Hematopoietic multipotent progenitor cell treated with erythropoietin and hydrocortisone succinate and interleukin-3 and kit ligand, for 17 days (in vitro differentiated cells): ENCODE measurements at regions not wholly inside any gene's neighbourhood (a gene's known extent, or its start where the extent isn't known, plus 50 kb on each side); places are given as distances from the start of the nearest gene placed in this dataset.

Source experiments
- DNase-seq: peaks from one replicate; pipeline ENCODE4 v3.0.0-alpha.2; 2015; ENCODE audit warnings: low spot score

DNA sequence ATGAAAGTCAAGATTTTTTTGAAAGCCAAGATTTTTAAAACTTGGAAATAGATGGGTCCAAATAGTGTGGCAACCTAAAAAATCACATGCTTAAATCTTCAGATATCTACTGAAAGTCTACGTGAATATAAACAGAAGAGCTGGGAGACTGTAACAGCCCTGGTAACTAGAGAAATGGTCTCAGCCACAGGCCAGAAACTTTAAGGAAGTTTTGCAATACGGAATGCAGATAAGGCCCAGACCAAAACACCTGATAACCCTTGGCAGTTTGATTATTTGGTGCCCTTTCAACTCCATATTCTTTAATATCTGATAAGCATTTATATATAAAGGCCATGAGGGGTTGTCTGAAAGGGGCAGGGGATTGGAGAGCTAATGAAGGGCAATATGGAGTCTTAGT, 537.3 kb upstream of the TGFBR2 start:
- DNase-seq: no peak

DNA sequence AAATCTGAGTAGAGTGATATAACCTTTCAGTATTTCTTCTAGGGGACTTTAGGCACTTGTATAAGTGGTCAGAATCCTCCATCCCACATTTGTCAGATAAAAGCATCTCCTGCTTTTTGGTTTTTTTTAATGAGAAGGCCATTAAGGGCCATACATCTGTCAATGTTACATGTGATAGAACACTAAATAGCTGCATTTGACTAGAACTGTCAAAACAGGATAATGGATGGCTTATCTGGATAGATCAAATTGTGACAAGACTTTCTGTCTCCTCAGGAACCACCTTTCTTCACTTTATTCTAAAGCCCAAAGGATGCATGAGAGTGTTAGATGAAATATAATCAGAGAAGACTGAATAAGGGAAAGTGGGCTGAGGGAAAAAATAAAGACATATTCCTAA, 533.4 kb upstream of the TGFBR2 start:
- no peak for DNase-seq

DNA sequence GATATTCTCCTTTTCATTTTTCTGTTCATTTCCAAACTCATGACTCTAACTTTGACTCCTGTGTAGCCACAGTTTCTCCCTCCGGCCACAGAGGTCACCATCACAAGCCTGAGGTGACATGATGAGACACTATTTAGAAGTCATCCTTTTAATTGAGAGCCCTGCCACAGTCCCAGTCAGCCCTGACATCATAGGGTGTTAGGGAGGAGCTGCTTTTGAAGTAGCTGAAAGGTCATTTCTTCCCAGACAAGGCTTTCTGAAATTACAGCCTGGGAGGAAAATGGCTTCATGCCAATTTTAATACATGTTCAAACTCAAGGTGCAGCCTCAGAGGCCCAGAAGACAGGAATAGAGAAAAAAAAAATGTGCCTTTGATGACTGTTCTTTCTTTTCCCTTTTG, 532.8 kb upstream of the TGFBR2 start:
- no peak for DNase-seq

DNA sequence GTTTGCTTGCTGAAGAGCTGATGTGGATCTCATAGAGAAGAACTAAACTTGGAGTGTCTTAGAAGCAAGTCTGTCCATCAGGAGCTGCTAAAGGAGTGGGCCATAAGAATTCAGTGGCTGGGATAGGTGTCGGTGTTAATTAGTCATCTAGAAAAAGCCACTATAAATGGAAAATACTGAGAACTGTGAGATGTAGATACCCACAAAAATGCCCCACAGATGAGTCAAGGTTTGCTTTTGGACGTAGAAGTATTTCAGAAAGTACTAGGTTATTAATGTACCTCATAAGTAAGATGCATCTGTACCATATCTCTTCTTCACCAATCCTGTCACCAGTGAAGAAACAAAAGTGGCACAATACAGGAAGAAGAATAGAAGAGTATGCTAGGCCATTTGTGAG, 530.9 kb upstream of the TGFBR2 start:
- no peak for DNase-seq

DNA sequence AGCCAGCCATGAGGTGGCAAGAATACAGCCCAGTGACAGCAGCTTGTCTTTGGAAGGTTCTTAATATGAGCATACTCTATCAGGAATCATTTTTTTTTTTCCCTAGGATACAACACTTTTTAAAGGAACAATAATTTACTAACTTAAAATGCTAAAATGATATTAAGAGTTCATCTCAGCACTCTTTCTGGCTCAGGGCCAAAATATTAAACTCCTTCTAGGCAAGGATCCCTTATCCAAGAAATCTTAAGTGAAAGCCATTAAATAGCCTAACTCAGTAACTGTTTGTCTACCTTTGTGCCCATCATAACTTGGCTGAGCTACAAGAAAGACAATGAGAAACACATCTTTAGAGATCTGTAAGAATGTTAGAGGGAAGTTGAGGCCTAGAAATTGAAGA, 529.5 kb upstream of the TGFBR2 start:
- no peak for DNase-seq

DNA sequence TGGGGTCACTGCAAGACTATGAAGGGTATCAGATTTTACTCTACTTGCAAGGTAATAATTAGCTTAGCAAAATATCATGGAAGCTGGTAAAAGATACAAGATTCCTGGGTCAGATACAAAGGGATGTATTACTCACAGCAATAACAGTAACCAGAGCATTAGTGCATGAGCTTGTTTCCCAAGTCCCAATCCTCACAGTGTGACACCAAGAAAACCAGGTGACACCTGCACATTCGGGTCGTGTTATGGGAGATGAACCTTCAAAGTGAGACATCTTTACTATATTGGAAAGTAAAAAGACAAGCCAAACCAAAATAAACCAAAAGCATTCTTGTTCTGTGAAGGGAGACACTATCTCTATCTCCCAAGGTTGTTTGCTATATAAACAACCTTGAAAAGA, 528.7 kb upstream of the TGFBR2 start:
- DNase-seq: no peak

DNA sequence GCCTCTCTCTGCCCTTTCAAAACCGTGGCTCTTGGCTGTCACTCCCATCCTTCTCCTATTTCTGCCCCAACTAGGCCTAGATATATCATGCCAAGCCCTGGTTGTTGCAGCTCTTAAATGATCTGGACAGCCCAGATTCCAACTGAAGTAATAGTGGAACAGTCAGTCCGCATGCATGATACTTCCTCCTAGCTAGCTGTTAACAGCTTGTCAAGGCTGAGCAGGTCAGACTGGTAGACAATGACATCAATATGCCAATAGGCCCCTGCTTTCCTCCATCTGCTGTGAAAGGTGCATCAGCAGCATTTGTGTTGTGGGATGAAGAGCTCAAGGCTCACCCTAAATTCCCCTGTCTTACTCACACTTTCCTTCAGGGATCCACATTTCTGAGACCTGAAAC, 527.7 kb upstream of the TGFBR2 start:
- DNase-seq: no peak

DNA sequence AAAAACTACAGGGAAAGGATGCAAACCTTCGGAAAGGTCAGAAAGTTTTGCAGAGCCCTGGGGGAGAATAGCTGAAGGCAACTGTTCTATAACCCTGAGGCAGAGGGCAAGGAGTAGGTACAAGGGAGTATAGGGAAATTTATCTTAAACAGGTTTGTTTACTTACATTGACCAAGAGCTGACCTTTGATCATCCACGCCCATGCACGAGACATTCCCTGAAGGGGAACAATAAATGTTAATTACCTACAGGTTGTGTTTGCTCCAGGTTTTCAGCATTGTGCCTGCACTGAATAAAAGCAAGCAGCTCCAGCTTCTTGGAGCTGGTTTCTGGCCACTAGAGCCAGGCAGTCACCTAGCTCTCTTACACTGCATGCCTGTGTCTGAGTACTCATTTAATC, 524.5 kb upstream of the TGFBR2 start:
- DNase-seq: no peak

DNA sequence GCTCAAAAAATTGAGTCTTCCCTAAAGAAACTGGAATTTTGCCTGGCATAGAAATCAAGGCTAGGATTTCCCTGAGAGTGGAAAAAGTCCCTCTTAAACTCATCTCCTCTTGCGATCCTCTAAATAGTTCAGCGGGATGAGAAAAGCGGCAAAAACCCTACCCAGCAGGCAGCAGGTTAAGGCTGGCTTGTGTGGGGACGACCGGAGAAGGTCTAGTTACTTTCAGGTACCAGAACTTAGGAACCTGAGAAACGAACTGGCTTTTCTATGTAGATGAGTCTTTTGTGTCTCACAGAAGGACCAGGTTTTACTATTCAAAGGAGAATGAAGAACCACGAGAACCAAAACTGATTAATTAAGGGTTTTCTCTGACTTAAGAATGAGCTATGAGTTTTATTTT, 523.7 kb upstream of the TGFBR2 start:
- DNase-seq: no peak

DNA sequence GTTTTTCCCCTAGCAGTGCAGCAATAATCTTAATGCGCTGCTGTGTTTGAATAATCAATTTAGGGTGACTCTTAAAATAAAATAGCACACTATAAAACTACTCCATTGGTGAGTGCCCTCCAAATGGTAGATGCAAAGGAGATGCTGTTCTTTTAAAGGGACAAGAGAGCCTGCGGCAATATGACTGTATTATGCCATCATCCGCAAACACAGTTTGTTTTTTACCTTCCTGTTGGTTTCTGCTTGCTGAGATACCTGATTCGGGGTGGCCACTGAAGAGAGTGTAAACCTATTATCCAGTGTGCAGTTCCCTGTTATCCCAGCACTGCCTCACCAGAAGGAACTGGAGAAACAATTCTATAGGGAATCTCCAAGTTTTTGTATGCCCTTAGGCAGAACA, 523.1 kb upstream of the TGFBR2 start:
- DNase-seq: no peak

DNA sequence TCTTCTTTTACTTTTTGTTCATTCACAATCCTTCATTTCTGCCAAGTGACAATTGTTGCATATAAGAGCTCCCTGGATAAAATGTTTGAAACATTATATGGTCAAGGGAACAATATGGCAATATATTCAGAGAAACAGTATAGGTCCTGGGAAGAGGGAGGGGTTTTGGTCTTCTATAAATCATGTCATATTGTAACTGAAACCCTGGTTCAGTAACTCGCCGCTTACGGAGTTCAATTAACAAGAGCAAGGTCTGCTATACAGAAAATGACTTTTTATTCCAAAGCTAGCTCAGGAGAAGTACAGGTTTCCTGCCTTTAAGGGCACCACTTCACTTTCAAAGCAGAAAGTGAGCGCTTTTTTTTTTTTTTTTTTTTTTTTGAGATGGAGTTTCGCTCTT, 522.1 kb upstream of the TGFBR2 start:
- no peak for DNase-seq

DNA sequence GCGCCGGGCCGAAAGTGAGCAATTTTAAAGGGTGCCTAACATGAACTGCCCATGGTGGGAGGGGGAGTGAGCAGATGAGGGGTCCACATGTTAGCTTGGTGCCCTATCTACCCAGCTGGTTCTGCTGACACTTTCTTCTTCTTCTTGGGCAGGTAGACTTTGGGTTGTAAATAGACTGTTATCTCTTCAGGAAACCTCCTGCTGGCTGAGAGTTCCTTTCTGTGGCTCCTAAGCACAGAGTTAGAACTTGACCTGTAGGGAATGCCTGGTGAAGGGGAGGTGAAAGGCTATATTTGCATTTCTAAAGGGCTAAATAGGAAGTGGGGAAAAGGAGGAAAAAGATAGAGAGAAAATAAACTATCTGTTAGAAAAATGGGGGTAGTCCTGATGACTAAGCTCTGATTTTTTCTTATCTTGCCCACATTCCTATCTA, 521.4 kb upstream of the TGFBR2 start:
- no peak for DNase-seq

DNA sequence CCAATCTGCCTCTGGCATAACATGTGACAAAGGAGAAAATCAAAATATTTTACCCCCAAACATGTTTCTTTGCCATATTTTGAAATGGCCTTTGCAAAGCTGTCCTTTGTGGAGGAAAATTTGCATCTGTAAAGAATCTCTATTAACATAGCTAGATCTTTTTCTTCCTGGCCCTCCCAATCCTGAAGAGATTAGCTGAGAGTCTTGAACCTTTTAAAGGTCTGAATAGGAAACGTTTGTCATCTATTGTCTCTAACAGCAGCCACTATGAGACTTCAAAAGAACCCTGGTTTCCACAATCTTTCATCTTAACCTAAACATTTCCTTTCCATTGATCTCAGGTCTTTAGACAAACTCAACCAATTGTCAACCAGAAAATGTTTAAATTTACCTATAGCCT, 520.9 kb upstream of the TGFBR2 start:
- no peak for DNase-seq

DNA sequence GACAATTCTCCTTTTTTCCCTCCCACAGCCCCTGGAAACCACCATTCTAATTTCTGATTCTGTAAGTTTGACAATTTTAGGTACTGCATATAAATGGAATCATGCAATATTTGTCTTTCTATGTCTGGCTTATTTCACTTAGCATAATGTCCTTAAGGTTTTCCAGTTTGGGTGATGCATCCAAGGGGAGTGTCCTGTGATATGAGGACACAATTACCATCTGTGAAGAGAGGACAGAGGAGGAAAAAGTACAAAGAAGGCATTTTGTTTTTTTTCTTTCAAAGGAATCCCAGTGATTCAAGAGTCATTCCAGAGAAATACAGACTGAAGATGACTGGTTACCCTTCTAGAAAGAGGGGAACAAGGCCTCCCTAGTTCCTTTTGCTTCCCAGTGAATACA, 514.7 kb upstream of the TGFBR2 start:
- DNase-seq: no peak

DNA sequence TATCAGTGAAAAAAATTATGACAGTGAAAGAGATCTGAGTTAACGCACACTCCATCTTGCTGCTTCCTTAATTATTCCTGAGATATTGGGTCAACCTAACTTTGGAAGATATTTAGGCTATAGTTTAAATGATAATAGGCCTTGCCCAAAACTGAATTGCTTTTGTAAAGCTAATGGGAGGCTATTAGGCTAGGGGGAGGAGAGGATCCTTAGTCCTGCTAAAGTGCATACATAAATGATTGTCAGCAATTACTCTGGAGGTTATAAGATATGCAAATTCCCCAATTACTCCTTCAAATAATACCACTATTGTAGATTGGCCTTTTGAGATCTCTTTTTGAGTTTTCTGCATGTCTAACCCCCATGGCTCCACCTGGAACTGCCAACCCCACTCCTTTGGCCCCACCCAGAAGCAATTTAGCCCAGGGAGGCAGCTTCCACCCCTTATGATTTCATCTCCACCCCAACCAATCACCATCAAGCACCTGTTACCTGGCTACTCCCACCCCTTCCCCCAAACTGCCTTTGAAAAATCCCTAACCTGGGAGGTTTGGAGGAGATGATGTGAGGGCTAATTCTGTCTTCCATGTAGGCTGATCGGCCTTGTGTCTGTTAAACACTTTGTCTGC, 509.3 kb upstream of the TGFBR2 start:
- no peak for DNase-seq

DNA sequence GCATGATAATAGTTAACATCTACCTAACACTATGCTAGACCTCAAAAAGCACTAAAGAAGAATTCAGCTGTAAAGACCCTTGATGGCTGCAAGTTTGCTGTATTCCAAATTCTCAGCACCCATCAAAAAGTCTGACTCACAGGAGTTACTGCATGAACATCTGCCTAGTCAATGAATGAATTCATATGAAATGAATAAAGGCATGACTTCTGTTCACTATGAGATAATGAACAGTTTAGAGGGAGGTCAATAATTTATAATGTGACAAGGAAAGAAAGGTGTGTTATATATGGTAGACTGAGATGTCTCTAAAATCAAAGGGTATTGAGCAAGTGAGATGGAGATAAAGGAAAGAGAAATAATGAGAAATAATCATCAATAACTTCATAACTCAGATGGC, 508.2 kb upstream of the TGFBR2 start:
- DNase-seq: no peak

DNA sequence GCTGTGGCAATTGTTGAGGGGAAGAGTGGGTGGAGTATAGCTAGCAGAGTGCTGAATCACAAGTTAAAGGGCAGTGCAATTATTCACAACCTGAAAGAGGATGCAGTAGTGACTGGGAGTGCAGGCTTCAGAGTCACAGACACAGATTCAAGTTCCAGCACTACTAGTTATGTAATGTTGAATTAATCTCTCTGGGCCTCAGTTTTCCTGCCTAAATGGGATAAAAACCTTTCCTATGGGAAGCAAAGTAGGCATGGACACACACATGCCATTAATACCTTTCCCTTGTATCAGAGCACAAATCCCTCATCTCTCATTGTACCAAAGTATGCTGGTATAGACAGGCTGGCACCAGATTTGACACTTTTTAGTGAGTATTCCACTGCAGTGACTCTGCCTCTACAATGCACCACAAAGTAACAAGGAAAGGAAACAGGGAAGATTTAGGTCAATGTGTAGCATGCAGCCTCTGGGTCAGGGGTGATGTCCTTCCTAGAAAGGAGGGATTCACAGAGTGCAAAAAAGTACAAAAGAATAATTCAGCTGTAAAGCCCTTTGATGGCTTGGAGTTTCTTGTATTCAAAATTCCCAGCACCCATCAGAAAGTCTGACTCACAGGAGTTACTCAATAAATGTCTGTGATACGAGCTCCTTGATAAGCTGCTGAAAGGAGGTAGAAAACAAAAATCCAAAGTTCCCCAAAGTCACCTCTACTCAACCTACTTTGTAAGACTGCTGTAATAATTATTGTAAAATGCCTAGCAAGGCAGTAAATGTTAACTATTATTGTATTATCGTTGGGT, 507.5 kb upstream of the TGFBR2 start:
- no peak for DNase-seq

DNA sequence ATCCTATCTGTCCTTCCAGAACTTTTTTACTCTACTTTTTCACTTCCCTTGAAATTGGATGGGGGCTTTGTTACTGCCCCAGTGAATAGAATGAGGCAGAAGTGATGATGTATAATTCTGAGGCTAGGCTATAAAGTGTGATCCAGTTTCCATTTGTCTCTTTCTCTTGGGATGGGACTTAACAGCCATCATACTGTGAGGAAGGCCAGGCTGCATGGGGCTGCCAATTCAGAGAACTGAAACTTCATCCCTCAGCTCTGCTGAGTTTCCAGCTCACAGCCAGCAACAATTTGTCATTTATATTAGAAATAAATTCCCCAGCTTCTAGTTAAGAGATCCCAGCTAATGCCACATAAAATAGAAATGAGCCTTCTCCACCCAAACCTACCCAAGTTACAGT, 504.0 kb upstream of the TGFBR2 start:
- no peak for DNase-seq

DNA sequence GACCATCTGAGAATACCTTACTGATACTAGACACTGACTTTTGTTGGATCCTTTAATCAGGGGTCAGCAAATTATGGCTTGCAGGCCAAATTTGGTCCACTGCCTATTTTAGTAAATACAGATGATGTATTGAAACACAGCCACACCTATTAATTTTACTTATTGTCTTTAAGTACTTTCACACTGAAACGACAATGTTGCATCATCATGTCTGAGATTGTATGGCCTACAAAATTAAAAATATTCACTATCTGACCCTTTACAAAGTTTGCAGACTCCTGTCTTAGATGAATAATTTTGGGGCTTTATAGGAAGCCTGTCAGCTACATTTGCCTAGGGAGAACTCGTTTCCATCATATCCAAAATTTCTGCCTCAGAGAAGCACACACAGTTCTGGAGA, 503.2 kb upstream of the TGFBR2 start:
- DNase-seq: no peak

DNA sequence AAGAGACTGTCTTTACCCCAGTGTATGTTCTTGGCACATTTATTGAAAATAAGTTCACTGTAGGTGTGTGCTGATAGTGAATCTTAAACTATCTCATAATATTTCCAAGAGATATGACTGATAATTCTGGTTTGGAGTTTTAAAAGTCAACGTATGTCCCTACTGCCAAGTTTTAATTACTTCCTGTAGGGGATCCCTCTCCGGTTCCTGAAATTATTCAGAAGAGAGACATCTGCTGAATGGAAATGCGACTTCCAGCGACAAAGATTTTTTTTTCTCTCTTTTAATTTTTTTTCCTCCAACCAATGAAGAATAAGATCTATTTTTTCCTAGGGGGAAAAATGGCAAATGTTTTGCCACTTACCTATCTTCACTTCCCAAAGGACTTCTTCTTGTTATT, 498.9 kb upstream of the TGFBR2 start:
- DNase-seq: no peak

DNA sequence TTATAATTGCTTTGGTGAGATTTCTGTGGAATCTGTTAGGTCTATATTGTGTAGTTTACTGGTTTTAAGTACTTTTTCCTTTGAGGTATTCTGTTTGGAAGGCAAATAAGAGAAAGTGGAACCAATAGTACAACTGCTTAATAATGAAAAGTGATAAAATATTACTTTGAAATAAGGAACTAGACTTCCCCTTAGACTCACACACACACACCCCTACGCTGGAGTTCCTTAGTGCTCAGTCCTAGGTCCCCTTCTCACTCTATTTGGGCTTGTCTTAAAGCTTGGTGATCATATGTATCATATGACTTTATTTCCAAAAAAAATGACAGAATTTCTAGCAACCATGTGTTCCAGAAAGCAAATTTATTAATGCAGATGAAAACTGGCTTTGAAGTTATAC, 494.0 kb upstream of the TGFBR2 start:
- no peak for DNase-seq

DNA sequence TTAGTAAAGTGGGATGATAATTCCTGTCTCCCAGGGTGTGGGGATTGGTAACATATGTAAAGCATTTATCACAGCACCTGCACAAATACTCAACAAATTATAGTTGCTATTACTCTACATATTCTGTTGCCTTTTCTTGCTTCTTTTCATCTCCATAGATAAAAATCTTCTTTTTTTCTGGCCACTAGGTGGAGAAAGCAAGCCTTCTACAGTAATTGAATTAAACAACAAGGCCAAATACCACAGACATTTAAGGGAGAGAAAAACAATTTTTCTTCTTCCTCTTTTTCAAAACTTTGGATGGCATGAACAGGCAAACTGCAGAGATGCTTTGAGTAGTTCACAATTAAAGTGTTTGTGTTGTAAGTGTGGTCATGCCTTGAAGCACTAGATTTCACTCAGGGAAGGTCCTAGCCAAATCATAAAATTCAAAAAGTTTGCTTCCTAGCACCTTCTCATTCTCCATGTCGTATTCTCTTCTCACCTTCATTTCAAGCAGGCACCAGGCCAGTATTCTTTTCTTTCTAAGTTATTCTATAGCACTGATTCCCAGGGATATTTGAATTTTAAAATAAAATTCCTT, 493.4 kb upstream of the TGFBR2 start:
- DNase-seq: no peak

DNA sequence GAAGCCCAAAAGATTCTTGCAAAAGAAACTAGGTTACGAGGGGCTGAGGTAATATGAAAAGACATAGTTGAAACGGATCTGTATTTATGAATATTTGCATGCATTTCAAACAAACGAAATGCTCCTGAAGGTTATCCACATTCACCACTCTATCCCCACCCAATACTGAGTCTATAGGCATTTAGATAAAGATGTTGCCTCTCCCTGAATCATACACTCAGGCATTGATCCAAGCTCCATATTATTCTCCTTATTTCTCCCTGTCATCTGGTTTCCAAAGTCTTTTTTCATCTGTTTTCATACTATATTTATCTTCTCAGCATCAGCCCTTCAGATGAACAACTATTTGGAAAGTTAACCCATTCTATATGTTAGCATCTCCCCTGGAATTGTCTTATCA, 492.5 kb upstream of the TGFBR2 start:
- DNase-seq: no peak

DNA sequence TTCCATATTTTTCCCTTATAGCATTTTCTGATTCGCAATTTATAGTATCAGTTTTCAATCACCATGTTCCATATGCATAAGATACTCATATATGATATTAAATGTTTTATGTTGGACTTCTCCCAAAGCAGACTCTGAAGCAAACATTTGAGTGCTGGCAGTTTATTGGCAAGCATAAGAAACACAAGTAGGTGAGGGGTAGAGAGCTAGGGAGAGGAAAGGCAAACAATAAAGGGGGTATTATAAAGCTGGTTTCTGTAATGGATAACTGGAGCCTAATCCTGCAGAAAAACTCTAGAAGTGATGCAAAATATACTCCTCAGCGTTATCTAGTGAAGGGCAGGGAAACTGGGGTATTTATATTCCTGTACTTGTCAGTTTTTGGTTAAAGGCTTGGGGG, 491.5 kb upstream of the TGFBR2 start:
- no peak for DNase-seq
